ENCODE measurements at regions not wholly inside any gene's neighbourhood (a gene's known extent, or its start where the extent isn't known, plus 50 kb on each side); places are given as distances from the start of the nearest gene placed in this dataset.

DNA sequence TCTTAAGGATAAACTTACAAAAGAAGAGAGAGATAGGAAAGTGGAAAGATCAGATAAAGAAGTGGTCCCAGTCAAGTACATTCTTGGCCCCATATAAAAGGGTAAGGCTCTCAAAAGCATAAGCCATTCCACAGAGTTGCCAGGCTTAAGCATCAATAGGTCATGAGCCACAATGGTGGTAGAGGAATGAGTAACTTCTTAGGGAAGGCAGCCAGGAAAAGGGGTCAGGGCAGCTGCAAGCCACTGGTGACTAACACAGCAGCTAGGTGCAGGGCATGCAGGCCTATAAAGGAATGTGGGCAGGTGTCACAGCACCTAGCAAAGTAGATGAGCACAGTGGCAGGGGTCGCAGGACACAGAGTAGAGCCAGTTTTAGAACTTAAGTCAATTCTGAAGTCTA is 302.6 kb upstream of the FAT3 start:
- TF ChIP-seq POLR2A (IDR thresholded peaks at IDR 0.05): no peak
- TF ChIP-seq, protein P1, sequence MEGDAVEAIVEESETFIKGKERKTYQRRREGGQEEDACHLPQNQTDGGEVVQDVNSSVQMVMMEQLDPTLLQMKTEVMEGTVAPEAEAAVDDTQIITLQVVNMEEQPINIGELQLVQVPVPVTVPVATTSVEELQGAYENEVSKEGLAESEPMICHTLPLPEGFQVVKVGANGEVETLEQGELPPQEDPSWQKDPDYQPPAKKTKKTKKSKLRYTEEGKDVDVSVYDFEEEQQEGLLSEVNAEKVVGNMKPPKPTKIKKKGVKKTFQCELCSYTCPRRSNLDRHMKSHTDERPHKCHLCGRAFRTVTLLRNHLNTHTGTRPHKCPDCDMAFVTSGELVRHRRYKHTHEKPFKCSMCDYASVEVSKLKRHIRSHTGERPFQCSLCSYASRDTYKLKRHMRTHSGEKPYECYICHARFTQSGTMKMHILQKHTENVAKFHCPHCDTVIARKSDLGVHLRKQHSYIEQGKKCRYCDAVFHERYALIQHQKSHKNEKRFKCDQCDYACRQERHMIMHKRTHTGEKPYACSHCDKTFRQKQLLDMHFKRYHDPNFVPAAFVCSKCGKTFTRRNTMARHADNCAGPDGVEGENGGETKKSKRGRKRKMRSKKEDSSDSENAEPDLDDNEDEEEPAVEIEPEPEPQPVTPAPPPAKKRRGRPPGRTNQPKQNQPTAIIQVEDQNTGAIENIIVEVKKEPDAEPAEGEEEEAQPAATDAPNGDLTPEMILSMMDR (IDR thresholded peaks at IDR 0.05 in 4 of 5, conservative IDR thresholded peaks at IDR 0.05 in 1 of 5): no peak
